Activated T-cell treated with anti-CD3 and anti-CD28 coated beads for 48 hours (primary cell): ENCODE measurements at regions not wholly inside any gene's neighbourhood (a gene's known extent, or its start where the extent isn't known, plus 50 kb on each side); places are given as distances from the start of the nearest gene placed in this dataset.
"Not testable (repeated sequence)": the region's sequence is repeated elsewhere in the genome, so short reads cannot be mapped to it uniquely, and the experiment has no call there.

ENCODE experiments used
- DNase-seq: peaks from one replicate; pipeline ENCODE4 v3.0.0-alpha.2; 2020; ENCODE audit warnings: low read depth

- DNase-seq: no peak
Observed at GRCh38 chr16:85239239-85239638, 127.0 kb upstream of the CIBAR2 start.

GRCh38 chr16:85239871-85240270, 127.6 kb upstream of the CIBAR2 start:
- DNase-seq: no peak

- no peak for DNase-seq
Observed at GRCh38 chr16:85240982-85241924, 129.0 kb upstream of the CIBAR2 start.

- no peak for DNase-seq
Observed at GRCh38 chr16:85242140-85242539, 129.9 kb upstream of the CIBAR2 start.

GRCh38 chr16:85243308-85243707, 131.0 kb upstream of the CIBAR2 start:
- no peak for DNase-seq

- DNase-seq: not testable (repeated sequence)
Observed at GRCh38 chr16:85244452-85244851, 132.2 kb upstream of the CIBAR2 start.

GRCh38 chr16:85245307-85246172, 133.3 kb upstream of the CIBAR2 start:
- DNase-seq: peak; percentile 25

- DNase-seq: no peak
Observed at GRCh38 chr16:85246473-85246872, 134.2 kb upstream of the CIBAR2 start.

- no peak for DNase-seq
Observed at GRCh38 chr16:85246973-85247372, 134.7 kb upstream of the CIBAR2 start.

- no peak for DNase-seq
Observed at GRCh38 chr16:85248342-85248741, 136.1 kb upstream of the CIBAR2 start.

GRCh38 chr16:85248857-85249256, 136.6 kb upstream of the CIBAR2 start:
- DNase-seq: no peak

GRCh38 chr16:85249418-85250146, 137.3 kb upstream of the CIBAR2 start:
- no peak for DNase-seq

GRCh38 chr16:85250147-85250463, 137.8 kb upstream of the CIBAR2 start:
- no peak for DNase-seq

GRCh38 chr16:85250609-85251223, 138.4 kb upstream of the CIBAR2 start:
- DNase-seq: no peak

GRCh38 chr16:85251225-85251760, 139.0 kb upstream of the CIBAR2 start:
- DNase-seq: no peak

- no peak for DNase-seq
Observed at GRCh38 chr16:85252014-85252413, 139.7 kb upstream of the CIBAR2 start.

- no peak for DNase-seq
Observed at GRCh38 chr16:85252461-85252860, 140.2 kb upstream of the CIBAR2 start.

GRCh38 chr16:85253084-85253941, 141.0 kb upstream of the CIBAR2 start:
- DNase-seq: peak; percentile 64

GRCh38 chr16:85254051-85254450, 141.8 kb upstream of the CIBAR2 start:
- no peak for DNase-seq

- no peak for DNase-seq
Observed at GRCh38 chr16:85254921-85255320, 142.6 kb upstream of the CIBAR2 start.

- no peak for DNase-seq
Observed at GRCh38 chr16:85255777-85256176, 143.5 kb upstream of the CIBAR2 start.
